Omental fat pad (tissue), 3 donors: ENCODE measurements at regions not wholly inside any gene's neighbourhood (a gene's known extent, or its start where the extent isn't known, plus 50 kb on each side); places are given as distances from the start of the nearest gene placed in this dataset.

Source experiments
- ATAC-seq: fragments of 150-250 bp; one replicate; pipeline ENCODE4 v1.9.1; 2016; ENCODE audit warnings: mild to moderate bottlenecking, moderate library complexity; ENCODE audit not compliant: low FRiP score
- DNase-seq: peaks from one replicate; pipeline ENCODE4 v3.0.0-alpha.2; 2019; ENCODE audit warnings: low spot score
- CTCF ChIP-seq, 3 donors: fragments of 450-650 bp; IDR thresholded peaks; one replicate each; pipeline ENCODE4 v1.5.1; 2016 to 2017; ENCODE audit warnings: antibody characterized with exemption in 3 of 3, mild to moderate bottlenecking in 3 of 3, moderate library complexity in 2 of 3

- ATAC-seq: no peak
- no peak for TF ChIP-seq CTCF (IDR thresholded peaks at IDR 0.05)
- no peak for DNase-seq
These were observed 84.4 kb downstream of the MTERF1 start for GRCh38 chr7:91796122-91796521.

- DNase-seq (no peak), ATAC-seq (no peak)
- no peak for TF ChIP-seq CTCF (IDR thresholded peaks at IDR 0.05)
These were observed 82.1 kb downstream of the MTERF1 start for GRCh38 chr7:91798425-91798824.

- TF ChIP-seq CTCF (IDR thresholded peaks at IDR 0.05): no peak
- ATAC-seq: no peak
- no peak for DNase-seq
These were observed 80.1 kb downstream of the MTERF1 start for GRCh38 chr7:91800389-91800788.

GRCh38 chr7:91801331-91801983 lies 79.0 kb downstream of the MTERF1 start:
- TF ChIP-seq CTCF (IDR thresholded peaks at IDR 0.05): no peak
- ATAC-seq (no peak), DNase-seq (no peak)

- ATAC-seq (no peak), DNase-seq (no peak)
- TF ChIP-seq CTCF (IDR thresholded peaks at IDR 0.05): no peak
These were observed 69.3 kb downstream of the MTERF1 start for GRCh38 chr7:91811236-91811635.

- DNase-seq (no peak), ATAC-seq (no peak)
- TF ChIP-seq CTCF (IDR thresholded peaks at IDR 0.05): no peak
These were observed 68.9 kb downstream of the MTERF1 start for GRCh38 chr7:91811641-91812040.

- no peak for DNase-seq
- no peak for TF ChIP-seq CTCF (IDR thresholded peaks at IDR 0.05)
- ATAC-seq: no peak
These were observed 68.1 kb downstream of the MTERF1 start for GRCh38 chr7:91812388-91812787.
